CD4-positive, alpha-beta memory T cell (primary cell): ENCODE measurements at regions not wholly inside any gene's neighbourhood (a gene's known extent, or its start where the extent isn't known, plus 50 kb on each side); places are given as distances from the start of the nearest gene placed in this dataset.

Experiments
- CTCF ChIA-PET: fragments of 350-600 bp; sonication (Branson Sonifier 250); formaldehyde crosslinking; loops from one replicate; lab custom pipeline; 2021; ENCODE audit warnings: inconsistent platforms; ENCODE audit not compliant: partially characterized antibody; lab: Charles Lee
- POLR2A ChIA-PET: fragments of 350-600 bp; sonication (Branson Sonifier 250); formaldehyde crosslinking; loops from one replicate; lab custom pipeline; 2021; ENCODE audit not compliant: partially characterized antibody; lab: Charles Lee
- DNase-seq, 5 donors: peaks; one replicate each; pipeline versions ENCODE4 v3.0.0 to v3.0.0-alpha.2; 2020 to 2022; ENCODE audit warnings: mixed read lengths in 1 of 5
- H3K27ac ChIP-seq: one replicate; pipeline ENCODE4 v1.7.0; 2013; ENCODE audit warnings: low read depth, low read length
- H3K27me3 ChIP-seq: 2 replicates; pipeline ENCODE4 v1.7.0; 2013; ENCODE audit warnings: mild to moderate bottlenecking, low read length, moderate library complexity; ENCODE audit not compliant: insufficient read depth
- H3K36me3 ChIP-seq: 2 replicates; pipeline ENCODE4 v1.7.0; 2013; ENCODE audit warnings: mild to moderate bottlenecking, low read length, moderate library complexity; ENCODE audit not compliant: insufficient read depth
- H3K4me1 ChIP-seq: 2 replicates; pipeline ENCODE4 v1.7.0; 2013; ENCODE audit warnings: mild to moderate bottlenecking, low read length, moderate library complexity; ENCODE audit not compliant: insufficient read depth
- H3K4me3 ChIP-seq, 2 donors: one replicate each; pipeline ENCODE4 v1.7.0; 2013; ENCODE audit warnings: low read length in 2 of 2, mild to moderate bottlenecking in 1 of 2
- H3K9me3 ChIP-seq, 2 donors: one replicate each; pipeline ENCODE4 v1.7.0; 2013; ENCODE audit warnings: low read length in 2 of 2, control low read depth in 1 of 2; ENCODE audit not compliant: control insufficient read depth in 1 of 2
- H3K27ac Mint-ChIP-seq, 7 donors: one replicate each; pipeline ENCODE4 v1.8.0; 2020 to 2021; ENCODE audit warnings: mixed read lengths in 7 of 7, mild to moderate bottlenecking in 6 of 7, inconsistent platforms in 3 of 7, moderate library complexity in 3 of 7
- H3K27me3 Mint-ChIP-seq, 2 donors: one replicate each; pipeline ENCODE4 v1.8.0; 2020 to 2021; ENCODE audit warnings: mixed read lengths in 2 of 2
- H3K36me3 Mint-ChIP-seq, 2 donors: one replicate each; pipeline ENCODE4 v1.8.0; 2020 to 2021; ENCODE audit warnings: mixed read lengths in 2 of 2, inconsistent platforms in 1 of 2, mild to moderate bottlenecking in 1 of 2
- H3K4me1 Mint-ChIP-seq, 4 donors: one replicate each; pipeline ENCODE4 v1.8.0; 2020 to 2021; ENCODE audit warnings: mixed read lengths in 4 of 4, mild to moderate bottlenecking in 1 of 4
- H3K4me3 Mint-ChIP-seq, 8 donors: one replicate each; pipeline ENCODE4 v1.8.0; 2020 to 2021; ENCODE audit warnings: mixed read lengths in 8 of 8, mild to moderate bottlenecking in 7 of 8, moderate library complexity in 6 of 8, inconsistent platforms in 3 of 8
- H3K9me3 Mint-ChIP-seq, 8 donors: one replicate each; pipeline ENCODE4 v1.8.0; 2020 to 2021; ENCODE audit warnings: mixed read lengths in 8 of 8, mild to moderate bottlenecking in 5 of 8, inconsistent platforms in 3 of 8, moderate library complexity in 1 of 8
- intact Hi-C: fragments of 100-400 bp; cut with micrococcal nuclease; formaldehyde crosslinking; loops from one replicate; pipeline ENCODE4 v1.15.1; 2023

DNA sequence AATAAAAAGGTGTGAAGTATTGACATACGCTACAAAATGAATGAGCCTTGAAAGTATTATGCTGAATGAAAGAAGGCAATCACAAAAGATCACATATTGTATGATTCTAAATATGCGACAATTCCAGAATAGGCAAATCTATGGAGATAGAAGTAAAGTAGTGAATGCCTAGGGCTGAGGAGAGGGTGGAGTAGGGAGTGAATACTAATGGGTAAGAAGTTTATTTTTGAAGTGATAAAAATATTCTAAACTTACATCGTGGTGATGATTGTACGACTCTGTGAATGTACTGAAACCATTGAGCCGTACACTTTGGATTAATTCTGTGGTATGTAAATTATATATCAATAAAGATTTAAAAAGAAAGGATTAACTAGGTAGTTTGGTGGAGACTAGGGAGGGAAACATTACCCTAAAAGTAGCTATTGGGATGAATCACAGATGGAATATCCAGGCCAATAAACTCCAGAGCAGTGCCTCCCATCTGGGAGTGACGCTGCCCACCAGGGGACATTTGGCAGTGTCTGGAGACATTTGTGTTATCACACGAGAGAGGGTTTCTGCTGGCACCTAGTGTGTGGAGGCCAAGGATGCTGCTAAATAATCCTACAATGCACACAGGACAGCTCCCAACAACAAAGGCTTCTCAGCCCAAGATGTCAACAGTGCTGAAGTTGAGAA is 214.2 kb upstream of the PCSK2 start:
- intact Hi-C loops = no loop called here
- H3K27me3 Mint-ChIP-seq = no peaks in the 10 kb centered on the region
- Histone ChIP-seq H3K4me3 (no peak overlapping the region), H3K27me3 (no peaks in the 10 kb centered on the region), H3K4me1 (no peaks in the 10 kb centered on the region), H3K27ac (no peak overlapping the region), H3K36me3 (no peaks in the 10 kb centered on the region), H3K9me3 (no peaks in the 10 kb centered on the region)
- no peak for DNase-seq
- H3K4me3 Mint-ChIP-seq = no peak overlapping the region
- no peak overlapping the region for H3K27ac Mint-ChIP-seq
- CTCF ChIA-PET = no interaction called here
- no peaks in the 10 kb centered on the region for H3K36me3 Mint-ChIP-seq
- no peaks in the 10 kb centered on the region for H3K4me1 Mint-ChIP-seq
- H3K9me3 Mint-ChIP-seq = peaks cover 0 to 8% (median 0%) of the 10 kb centered on the region in 8 donors
- POLR2A ChIA-PET = no interaction called here

DNA sequence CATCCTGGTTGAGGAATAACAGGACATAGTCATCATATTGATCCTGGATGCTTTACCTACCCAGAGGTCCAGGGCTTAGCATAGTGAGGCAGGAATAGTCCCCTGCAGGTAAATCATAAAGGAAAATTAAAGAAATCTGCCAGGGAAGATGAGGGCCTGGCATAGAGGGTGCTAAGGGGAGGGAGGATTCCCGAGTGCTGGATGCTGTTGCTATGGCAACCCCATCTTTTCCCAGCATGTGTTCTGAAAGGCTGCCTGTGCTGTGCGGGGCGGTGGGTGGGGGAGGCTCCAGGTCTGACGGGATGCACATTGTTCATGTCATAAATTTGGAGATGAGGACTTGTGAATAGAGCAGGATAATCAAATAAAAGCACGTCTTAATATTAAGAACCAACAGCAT is 212.6 kb upstream of the PCSK2 start:
- Histone ChIP-seq H3K36me3 (no peaks in the 10 kb centered on the region), H3K27ac (no peak overlapping the region), H3K9me3 (no peaks in the 10 kb centered on the region), H3K4me1 (no peaks in the 10 kb centered on the region), H3K4me3 (no peak overlapping the region), H3K27me3 (no peaks in the 10 kb centered on the region)
- no peak for DNase-seq
- H3K4me3 Mint-ChIP-seq = no peak overlapping the region
- intact Hi-C loops = no loop called here
- H3K27ac Mint-ChIP-seq = no peak overlapping the region
- no peaks in the 10 kb centered on the region for H3K27me3 Mint-ChIP-seq
- H3K9me3 Mint-ChIP-seq = peaks cover 0 to 8% (median 0%) of the 10 kb centered on the region in 8 donors
- no peaks in the 10 kb centered on the region for H3K36me3 Mint-ChIP-seq
- H3K4me1 Mint-ChIP-seq = no peaks in the 10 kb centered on the region
- CTCF ChIA-PET = no interaction called here
- POLR2A ChIA-PET = no interaction called here

DNA sequence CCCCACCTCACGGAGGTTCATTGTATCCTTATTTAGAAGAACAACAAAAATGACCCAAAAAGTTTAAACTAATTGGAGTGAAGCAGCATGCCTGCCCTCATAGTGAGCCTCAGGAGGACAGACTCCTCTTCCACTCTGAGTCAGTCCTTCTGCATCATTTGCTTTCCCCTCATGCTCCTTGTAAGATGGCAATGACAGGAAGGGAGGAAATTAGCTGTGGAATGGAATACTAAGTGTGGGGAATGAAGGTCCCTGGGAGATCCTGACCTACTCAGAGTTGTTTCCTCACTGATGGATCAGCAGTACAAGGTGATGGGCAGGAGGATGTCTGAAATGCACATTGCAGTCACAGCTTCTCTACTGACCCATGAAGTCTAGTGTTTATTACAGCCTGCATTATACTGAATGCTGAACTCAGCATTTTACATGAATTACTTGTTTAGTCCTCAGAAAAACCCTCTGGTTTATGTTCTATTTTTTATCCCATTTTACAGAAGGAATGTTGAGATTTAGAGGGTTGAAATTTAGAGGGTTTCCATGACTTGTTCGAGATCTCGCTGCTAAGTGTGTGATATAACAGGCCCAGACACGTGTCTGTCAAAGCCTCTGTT is 212.0 kb upstream of the PCSK2 start:
- Mint-ChIP-seq H3K4me3 (no peak overlapping the region), H3K9me3 (peaks cover 0 to 8% (median 0%) of the 10 kb centered on the region in 8 donors), H3K27me3 (no peaks in the 10 kb centered on the region), H3K27ac (no peak overlapping the region), H3K4me1 (no peaks in the 10 kb centered on the region), H3K36me3 (no peaks in the 10 kb centered on the region)
- no peaks in the 10 kb centered on the region for H3K4me1 ChIP-seq
- no peak overlapping the region for H3K4me3 ChIP-seq
- H3K36me3 ChIP-seq = no peaks in the 10 kb centered on the region
- H3K27me3 ChIP-seq = no peaks in the 10 kb centered on the region
- H3K9me3 ChIP-seq = no peaks in the 10 kb centered on the region
- no peak for DNase-seq
- CTCF ChIA-PET = no interaction called here
- H3K27ac ChIP-seq = no peak overlapping the region
- intact Hi-C loops = no loop called here
- POLR2A ChIA-PET = no interaction called here

DNA sequence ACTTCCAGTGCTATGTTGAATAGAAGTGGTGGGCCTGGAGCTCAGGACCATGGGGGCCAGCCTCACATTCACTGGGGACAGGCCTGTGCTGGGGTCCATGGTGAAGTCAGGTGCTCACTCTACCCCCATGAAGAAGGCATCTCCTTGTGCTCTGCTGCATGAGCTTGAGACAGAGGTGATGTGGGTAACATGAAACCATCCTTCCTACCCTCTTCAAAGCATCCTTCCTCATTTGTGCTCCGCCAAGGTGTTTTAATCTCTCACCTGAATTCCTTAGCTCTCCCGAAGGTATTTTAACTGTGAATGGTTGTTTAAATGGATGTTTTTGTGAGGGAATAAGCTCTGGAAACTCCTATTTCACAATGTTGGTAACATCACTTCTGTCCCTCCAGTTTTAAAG is 209.6 kb upstream of the PCSK2 start:
- Histone ChIP-seq H3K4me3 (no peak overlapping the region), H3K27ac (no peak overlapping the region), H3K27me3 (no peaks in the 10 kb centered on the region), H3K36me3 (no peaks in the 10 kb centered on the region), H3K4me1 (no peaks in the 10 kb centered on the region), H3K9me3 (no peaks in the 10 kb centered on the region)
- H3K4me1 Mint-ChIP-seq = no peaks in the 10 kb centered on the region
- intact Hi-C loops = no loop called here
- H3K27me3 Mint-ChIP-seq = no peaks in the 10 kb centered on the region
- H3K9me3 Mint-ChIP-seq = peaks cover 0 to 13% (median 5%) of the 10 kb centered on the region in 8 donors
- no peak for DNase-seq
- H3K4me3 Mint-ChIP-seq = no peak overlapping the region
- H3K36me3 Mint-ChIP-seq = no peaks in the 10 kb centered on the region
- ChIA-PET POLR2A (no interaction called here), CTCF (interaction anchor here (0.9 kb wide), 1 partner anchor 213 kb away, joined by 3 read pairs; no protein-coding TSS in a partner anchor)
- H3K27ac Mint-ChIP-seq = no peak overlapping the region

DNA sequence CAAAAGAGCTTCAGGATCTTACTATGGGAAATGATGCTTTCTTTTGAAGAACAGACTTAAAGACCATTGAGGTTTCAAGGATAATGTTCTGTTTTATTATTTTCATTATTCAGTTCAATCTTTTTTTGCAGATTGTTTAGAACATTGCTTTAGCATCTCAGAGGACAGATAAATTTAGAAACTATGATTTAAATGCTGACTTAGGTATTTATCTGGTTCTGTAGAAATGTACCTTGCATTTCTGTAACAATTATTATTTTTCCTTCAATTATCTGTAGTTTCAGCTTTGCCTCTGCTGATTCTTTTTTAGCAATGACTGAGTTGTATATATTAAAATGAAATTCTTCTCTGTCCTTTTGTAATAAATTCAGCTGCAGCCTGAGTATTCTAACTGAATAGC is 205.4 kb upstream of the PCSK2 start:
- intact Hi-C loops = no loop called here
- DNase-seq = no peak
- H3K4me1 Mint-ChIP-seq = no peaks in the 10 kb centered on the region
- Histone ChIP-seq H3K4me3 (no peak overlapping the region), H3K36me3 (no peaks in the 10 kb centered on the region), H3K4me1 (no peaks in the 10 kb centered on the region), H3K9me3 (peaks cover 0 to 3% of the 10 kb centered on the region in 2 donors), H3K27ac (no peak overlapping the region), H3K27me3 (no peaks in the 10 kb centered on the region)
- no peaks in the 10 kb centered on the region for H3K36me3 Mint-ChIP-seq
- H3K4me3 Mint-ChIP-seq = no peak overlapping the region
- H3K27ac Mint-ChIP-seq = no peak overlapping the region
- H3K27me3 Mint-ChIP-seq = peaks cover 0 to 2% of the 10 kb centered on the region in 2 donors
- peaks cover 1 to 16% (median 9%) of the 10 kb centered on the region in 8 donors for H3K9me3 Mint-ChIP-seq
- ChIA-PET CTCF (no interaction called here), POLR2A (no interaction called here)

DNA sequence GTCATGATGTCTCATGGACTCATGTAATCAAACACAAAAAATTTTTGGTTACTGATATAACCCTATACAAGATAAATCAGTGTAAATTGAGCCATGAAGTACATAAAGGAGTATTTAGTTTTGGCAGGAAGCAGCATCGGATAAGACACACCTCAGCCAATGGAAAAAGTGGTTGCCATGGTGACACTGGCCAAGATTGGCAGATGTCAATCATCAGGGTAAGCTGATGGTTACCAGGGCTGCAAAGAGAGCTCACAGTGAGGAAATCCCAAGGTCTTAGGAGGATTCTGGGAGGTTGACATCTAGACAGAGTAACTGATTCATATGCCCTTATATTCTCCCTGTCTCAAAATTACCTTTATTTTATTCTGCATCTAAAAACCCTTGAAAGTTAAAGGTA is 203.8 kb upstream of the PCSK2 start:
- Mint-ChIP-seq H3K4me1 (no peaks in the 10 kb centered on the region), H3K27me3 (peaks cover 0 to 2% of the 10 kb centered on the region in 2 donors), H3K9me3 (peaks cover 7 to 23% (median 15%) of the 10 kb centered on the region in 8 donors), H3K36me3 (no peaks in the 10 kb centered on the region), H3K27ac (no peak overlapping the region), H3K4me3 (no peak overlapping the region)
- DNase-seq = no peak
- Histone ChIP-seq H3K27me3 (no peaks in the 10 kb centered on the region), H3K4me1 (no peaks in the 10 kb centered on the region), H3K27ac (no peak overlapping the region), H3K4me3 (no peak overlapping the region), H3K36me3 (no peaks in the 10 kb centered on the region), H3K9me3 (peaks cover 0 to 5% of the 10 kb centered on the region in 2 donors)
- ChIA-PET CTCF (no interaction called here), POLR2A (no interaction called here)
- intact Hi-C loops = no loop called here

DNA sequence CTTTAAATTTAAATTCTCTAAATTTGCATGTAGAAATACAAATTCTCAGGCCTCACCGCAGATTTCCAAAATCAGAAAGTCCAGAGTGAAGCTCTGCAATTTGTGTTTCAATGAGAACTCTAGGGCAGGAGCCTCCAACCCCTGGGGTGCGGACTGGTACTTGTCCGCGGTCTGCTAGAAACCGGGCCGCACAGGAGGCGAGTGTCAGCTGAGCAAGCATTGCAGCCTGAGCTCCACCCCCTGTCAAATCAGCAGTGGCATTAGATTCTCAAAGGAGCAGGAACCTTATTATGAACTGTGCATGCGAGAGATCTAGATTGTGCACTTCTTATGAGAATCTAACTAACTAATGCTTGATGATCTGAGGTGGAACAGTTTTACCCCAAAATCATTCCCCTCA is 203.0 kb upstream of the PCSK2 start:
- H3K27me3 Mint-ChIP-seq = peaks cover 0 to 2% of the 10 kb centered on the region in 2 donors
- H3K4me3 Mint-ChIP-seq = no peak overlapping the region
- no peaks in the 10 kb centered on the region for H3K36me3 Mint-ChIP-seq
- no peaks in the 10 kb centered on the region for H3K27me3 ChIP-seq
- no peaks in the 10 kb centered on the region for H3K4me1 ChIP-seq
- H3K9me3 ChIP-seq = peaks cover 0 to 5% of the 10 kb centered on the region in 2 donors
- intact Hi-C loops = no loop called here
- H3K4me3 ChIP-seq = no peak overlapping the region
- ChIA-PET CTCF (no interaction called here), POLR2A (no interaction called here)
- no peaks in the 10 kb centered on the region for H3K4me1 Mint-ChIP-seq
- H3K27ac ChIP-seq = no peak overlapping the region
- no peak for DNase-seq
- H3K9me3 Mint-ChIP-seq = peaks cover 7 to 30% (median 18%) of the 10 kb centered on the region in 8 donors
- H3K27ac Mint-ChIP-seq = no peak overlapping the region
- H3K36me3 ChIP-seq = no peaks in the 10 kb centered on the region
